H9 (cell line): ENCODE measurements at regions not wholly inside any gene's neighbourhood (a gene's known extent, or its start where the extent isn't known, plus 50 kb on each side); places are given as distances from the start of the nearest gene placed in this dataset.

ENCODE experiments used
- DNase-seq: peaks from one replicate; pipeline ENCODE4 v3.0.0-alpha.2; 2017
- H2AFZ ChIP-seq: one replicate; pipeline ENCODE4 v1.6.1; 2013; ENCODE audit warnings: mild to moderate bottlenecking, low read length, control low read depth, moderate library complexity
- H2AK5ac ChIP-seq: 2 replicates; pipeline ENCODE4 v1.6.1; 2013; ENCODE audit warnings: low read length, control low read depth, mixed read lengths; ENCODE audit not compliant: insufficient read length
- H2BK120ac ChIP-seq: one replicate; pipeline ENCODE4 v1.6.1; 2013; ENCODE audit warnings: low read depth, mild to moderate bottlenecking, low read length, control low read depth, inconsistent platforms; ENCODE audit not compliant: poor library complexity, severe bottlenecking
- H2BK12ac ChIP-seq: 2 replicates; pipeline ENCODE4 v1.6.1; 2013; ENCODE audit warnings: low read length, control low read depth, mixed read lengths, low read depth; ENCODE audit not compliant: insufficient read length
- H2BK15ac ChIP-seq: 2 replicates; pipeline ENCODE4 v1.6.1; 2013; ENCODE audit warnings: low read depth, low read length, control low read depth
- H2BK20ac ChIP-seq: one replicate; pipeline ENCODE4 v1.6.1; 2013; ENCODE audit warnings: low read depth, mild to moderate bottlenecking, low read length, control low read depth, inconsistent platforms; ENCODE audit not compliant: poor library complexity, severe bottlenecking
- H2BK5ac ChIP-seq: 2 replicates; pipeline ENCODE4 v1.6.1; 2013; ENCODE audit warnings: low read length, control low read depth, mixed read lengths; ENCODE audit not compliant: insufficient read length
- H3K14ac ChIP-seq: 2 replicates; pipeline ENCODE4 v1.6.1; 2013; ENCODE audit warnings: low read length, control low read depth; ENCODE audit not compliant: insufficient read depth
- H3K18ac ChIP-seq: 2 replicates; pipeline ENCODE4 v1.6.1; 2013; ENCODE audit warnings: low read depth, mild to moderate bottlenecking, mixed read lengths, low read length, control low read depth; ENCODE audit not compliant: insufficient read length
- H3K23ac ChIP-seq: 2 replicates; pipeline ENCODE4 v1.6.1; 2013; ENCODE audit warnings: low read length, control low read depth, mixed read lengths, low read depth; ENCODE audit not compliant: insufficient read length
- H3K23me2 ChIP-seq: 2 replicates; pipeline ENCODE4 v1.6.1; 2013; ENCODE audit warnings: low read depth, mild to moderate bottlenecking, mixed read lengths, low read length, control low read depth; ENCODE audit not compliant: insufficient read length, poor library complexity, severe bottlenecking
- H3K27ac ChIP-seq: 2 replicates; pipeline ENCODE4 v1.5.1; 2013; ENCODE audit warnings: low read length, control low read depth, mixed read lengths, low read depth; ENCODE audit not compliant: insufficient read length
- H3K27me3 ChIP-seq: 2 replicates; pipeline ENCODE4 v1.6.1; 2013; ENCODE audit warnings: low read length, control low read depth, inconsistent platforms; ENCODE audit not compliant: insufficient read depth
- H3K4ac ChIP-seq: 2 replicates; pipeline ENCODE4 v1.6.1; 2013; ENCODE audit warnings: low read depth, mild to moderate bottlenecking, control low read depth, inconsistent platforms, low read length, moderate library complexity
- H3K4me1 ChIP-seq: 2 replicates; pipeline ENCODE4 v1.6.1; 2013; ENCODE audit warnings: low read length, control low read depth, inconsistent platforms; ENCODE audit not compliant: insufficient read depth
- H3K4me2 ChIP-seq: 2 replicates; pipeline ENCODE4 v1.6.1; 2013; ENCODE audit warnings: low read length, control low read depth, mixed read lengths; ENCODE audit not compliant: insufficient read length, insufficient read depth
- H3K56ac ChIP-seq: 2 replicates; pipeline ENCODE4 v1.6.1; 2013; ENCODE audit warnings: low read depth, mild to moderate bottlenecking, mixed read lengths, low read length, control low read depth; ENCODE audit not compliant: insufficient read length
- H3K79me1 ChIP-seq: 2 replicates; pipeline ENCODE4 v1.6.1; 2013; ENCODE audit warnings: low read depth, mild to moderate bottlenecking, moderate library complexity, low read length, control low read depth, inconsistent platforms; ENCODE audit not compliant: insufficient read depth, poor library complexity, severe bottlenecking
- H3K79me2 ChIP-seq: 2 replicates; pipeline ENCODE4 v1.6.1; 2013; ENCODE audit warnings: low read length, control low read depth, inconsistent platforms; ENCODE audit not compliant: insufficient read depth
- H3K9ac ChIP-seq: 2 replicates; pipeline ENCODE4 v1.6.1; 2013; ENCODE audit warnings: low read length, control low read depth, mixed read lengths; ENCODE audit not compliant: insufficient read length; ENCODE audit errors: extremely low read depth
- H3K9me3 ChIP-seq: one replicate; pipeline ENCODE4 v1.6.1; 2013; ENCODE audit warnings: low read depth, low read length, inconsistent platforms; ENCODE audit not compliant: control insufficient read depth
- H3T11ph ChIP-seq: one replicate; pipeline ENCODE4 v1.6.1; 2013; ENCODE audit warnings: mild to moderate bottlenecking, low read length, control low read depth, inconsistent platforms
- H4K20me1 ChIP-seq: one replicate; pipeline ENCODE4 v1.6.1; 2013; ENCODE audit not compliant: control insufficient read depth, insufficient read length, insufficient read depth
- H4K5ac ChIP-seq: 2 replicates; pipeline ENCODE4 v1.6.1; 2013; ENCODE audit warnings: low read depth, mild to moderate bottlenecking, mixed read lengths, low read length, control low read depth; ENCODE audit not compliant: insufficient read length
- H4K8ac ChIP-seq: replicated peaks from 2 replicates; pipeline ENCODE4 v1.6.1; 2013; ENCODE audit warnings: low read length, control low read depth, mixed read lengths, low read depth; ENCODE audit not compliant: insufficient read length
- H4K91ac ChIP-seq: 2 replicates; pipeline ENCODE4 v1.6.1; 2013; ENCODE audit warnings: low read depth, mild to moderate bottlenecking, moderate library complexity, mixed read lengths, low read length, control low read depth; ENCODE audit not compliant: insufficient read length
- H3K27ac Mint-ChIP-seq, 3 experiments: 2 replicates in 2 of 3; 3 replicates in 1 of 3; pipeline ENCODE4 v1.8.0; 2020 to 2021; ENCODE audit warnings: mixed read lengths in 3 of 3, mild to moderate bottlenecking in 1 of 3, moderate library complexity in 1 of 3
- H3K27me3 Mint-ChIP-seq: 2 replicates; pipeline ENCODE4 v1.8.0; 2021; ENCODE audit warnings: low read depth, mild to moderate bottlenecking, moderate library complexity, mixed read lengths
- H3K36me3 Mint-ChIP-seq, 3 experiments: 2 replicates in 2 of 3; 3 replicates in 1 of 3; pipeline ENCODE4 v1.8.0; 2020 to 2021; ENCODE audit warnings: low read depth in 3 of 3, mixed read lengths in 3 of 3; ENCODE audit not compliant: insufficient read depth in 1 of 3
- H3K4me1 Mint-ChIP-seq, 2 experiments: 2 replicates each; pipeline ENCODE4 v1.8.0; 2020; ENCODE audit warnings: mixed read lengths in 2 of 2
- H3K4me3 Mint-ChIP-seq, 2 experiments: 2 replicates in 1 of 2; 3 replicates in 1 of 2; pipeline ENCODE4 v1.8.0; 2020 to 2021; ENCODE audit warnings: mild to moderate bottlenecking in 2 of 2, mixed read lengths in 2 of 2, moderate library complexity in 1 of 2
- H3K9me3 Mint-ChIP-seq, 2 experiments: 2 replicates in 1 of 2; 3 replicates in 1 of 2; pipeline ENCODE4 v1.8.0; 2020; ENCODE audit warnings: mild to moderate bottlenecking in 2 of 2, mixed read lengths in 2 of 2, moderate library complexity in 1 of 2
- WGBS: extraction: QIAGEN DNeasy Blood & Tissue Kit; methylation state at CpG from one replicate; pipeline ENCODE4 v1.1.7; 2013; ENCODE audit warnings: missing lambda C conversion rate, low lambda C conversion rate, mixed read lengths; ENCODE audit not compliant: insufficient read length; ENCODE audit errors: extremely low coverage; 5-methylcytosine and 5-hydroxymethylcytosine counted together
- TF ChIP-seq, protein P1 (sequence below): fragments of 200-600 bp; sonication (generic); conservative IDR thresholded peaks from 3 replicates; pipeline ENCODE4 v1.8.0; 2021; ENCODE audit warnings: antibody characterized with exemption, mild to moderate bottlenecking

DNA sequence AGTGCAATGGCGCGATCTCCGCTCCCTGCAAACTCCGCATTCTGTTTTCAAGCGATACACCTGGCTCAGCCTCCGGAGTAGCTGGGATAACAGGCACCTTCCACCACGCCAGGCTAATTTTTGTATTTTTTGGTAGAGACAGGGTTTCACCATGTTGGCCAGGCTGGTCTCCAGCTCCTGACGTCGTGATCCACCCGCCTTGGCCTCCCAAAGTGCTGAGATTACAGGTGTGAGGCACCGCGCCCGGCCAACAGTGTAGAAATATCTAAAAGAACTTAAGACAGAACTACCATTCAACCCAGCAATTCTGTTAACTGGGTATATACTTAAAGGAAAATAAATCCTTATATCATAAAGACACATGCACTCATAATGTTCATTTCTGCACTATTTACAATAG is 335.3 kb upstream of the LUZP2 start:
- Histone ChIP-seq H4K8ac (no peak overlapping the region), H3K79me1 (no peaks in the 10 kb centered on the region), H3K27me3 (no peaks in the 10 kb centered on the region), H3K4me2 (no peak overlapping the region), H3K9me3 (no peaks in the 10 kb centered on the region), H3K4me1 (no peaks in the 10 kb centered on the region), H3K23ac (no peak overlapping the region), H3K79me2 (no peaks in the 10 kb centered on the region), H2BK15ac (no peak overlapping the region), H3K23me2 (no peaks in the 10 kb centered on the region), H2BK5ac (no peak overlapping the region), H3K18ac (no peak overlapping the region), H2BK120ac (no peak overlapping the region), H2BK12ac (no peak overlapping the region), H3K4ac (no peak overlapping the region), H3T11ph (no peak overlapping the region), H2AK5ac (no peak overlapping the region), H3K27ac (no peak overlapping the region), H3K56ac (no peak overlapping the region), H3K9ac (no peak overlapping the region), H2AFZ (no peak overlapping the region), H4K91ac (no peak overlapping the region), H4K20me1 (no peaks in the 10 kb centered on the region), H2BK20ac (no peak overlapping the region), H4K5ac (no peak overlapping the region), H3K14ac (no peak overlapping the region)
- Mint-ChIP-seq H3K9me3 (no peaks in the 10 kb centered on the region), H3K4me1 (peaks cover 5 to 9% of the 10 kb centered on the region in 2 experiments; a peak in 2 of 4 replicates), H3K4me3 (no peak overlapping the region), H3K27ac (no peak overlapping the region), H3K27me3 (no peaks in the 10 kb centered on the region), H3K36me3 (no peaks in the 10 kb centered on the region)
- WGBS = no CpG with 5 or more reads among the region's 13 CpGs
- TF ChIP-seq, protein P1, sequence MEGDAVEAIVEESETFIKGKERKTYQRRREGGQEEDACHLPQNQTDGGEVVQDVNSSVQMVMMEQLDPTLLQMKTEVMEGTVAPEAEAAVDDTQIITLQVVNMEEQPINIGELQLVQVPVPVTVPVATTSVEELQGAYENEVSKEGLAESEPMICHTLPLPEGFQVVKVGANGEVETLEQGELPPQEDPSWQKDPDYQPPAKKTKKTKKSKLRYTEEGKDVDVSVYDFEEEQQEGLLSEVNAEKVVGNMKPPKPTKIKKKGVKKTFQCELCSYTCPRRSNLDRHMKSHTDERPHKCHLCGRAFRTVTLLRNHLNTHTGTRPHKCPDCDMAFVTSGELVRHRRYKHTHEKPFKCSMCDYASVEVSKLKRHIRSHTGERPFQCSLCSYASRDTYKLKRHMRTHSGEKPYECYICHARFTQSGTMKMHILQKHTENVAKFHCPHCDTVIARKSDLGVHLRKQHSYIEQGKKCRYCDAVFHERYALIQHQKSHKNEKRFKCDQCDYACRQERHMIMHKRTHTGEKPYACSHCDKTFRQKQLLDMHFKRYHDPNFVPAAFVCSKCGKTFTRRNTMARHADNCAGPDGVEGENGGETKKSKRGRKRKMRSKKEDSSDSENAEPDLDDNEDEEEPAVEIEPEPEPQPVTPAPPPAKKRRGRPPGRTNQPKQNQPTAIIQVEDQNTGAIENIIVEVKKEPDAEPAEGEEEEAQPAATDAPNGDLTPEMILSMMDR = no peak
- no peak for DNase-seq
